HG03039 (cell line): ENCODE measurements at regions not wholly inside any gene's neighbourhood (a gene's known extent, or its start where the extent isn't known, plus 50 kb on each side); places are given as distances from the start of the nearest gene placed in this dataset.
"Not testable (repeated sequence)": the region's sequence is repeated elsewhere in the genome, so short reads cannot be mapped to it uniquely, and the experiment has no call there.

Source experiments
- ATAC-seq: cut with Tn5 transposase; IDR thresholded peaks from one replicate; pipeline ENCODE4 v1.9.1; 2021; ENCODE audit warnings: mild to moderate bottlenecking, moderate library complexity; ENCODE audit not compliant: unreplicated experiment

GRCh38 chr16:29222615-29223014 is 183.9 kb downstream of the NPIPB11 start:
- not testable (repeated sequence) for ATAC-seq

- ATAC-seq = not testable (repeated sequence)
These were observed 184.5 kb downstream of the NPIPB11 start for GRCh38 chr16:29222008-29222407.

- not testable (repeated sequence) for ATAC-seq
These were observed 185.1 kb downstream of the NPIPB11 start for GRCh38 chr16:29221281-29221955.

- not testable (repeated sequence) for ATAC-seq
These were observed 185.8 kb downstream of the NPIPB11 start for GRCh38 chr16:29220647-29221191.

- not testable (repeated sequence) for ATAC-seq
These were observed 186.4 kb downstream of the NPIPB11 start for GRCh38 chr16:29219966-29220646.

GRCh38 chr16:29219562-29219961 is 186.9 kb downstream of the NPIPB11 start:
- ATAC-seq = not testable (repeated sequence)

GRCh38 chr16:29218649-29219048 is 187.9 kb downstream of the NPIPB11 start:
- not testable (repeated sequence) for ATAC-seq

GRCh38 chr16:29218171-29218570 is 188.3 kb downstream of the NPIPB11 start:
- ATAC-seq = not testable (repeated sequence)

- not testable (repeated sequence) for ATAC-seq
These were observed 188.8 kb downstream of the NPIPB11 start for GRCh38 chr16:29217752-29218126.

GRCh38 chr16:29217104-29217751 is 189.3 kb downstream of the NPIPB11 start:
- not testable (repeated sequence) for ATAC-seq

GRCh38 chr16:29213770-29214169 is 192.7 kb downstream of the NPIPB11 start:
- ATAC-seq = not testable (repeated sequence)

GRCh38 chr16:29213251-29213650 is 193.3 kb downstream of the NPIPB11 start:
- ATAC-seq = not testable (repeated sequence)

- not testable (repeated sequence) for ATAC-seq
These were observed 194.2 kb downstream of the NPIPB11 start for GRCh38 chr16:29212084-29213027.

GRCh38 chr16:29211456-29211855 is 195.1 kb downstream of the NPIPB11 start:
- not testable (repeated sequence) for ATAC-seq

- not testable (repeated sequence) for ATAC-seq
These were observed 196.0 kb downstream of the NPIPB11 start for GRCh38 chr16:29210299-29211150.

GRCh38 chr16:29206120-29206519 is 200.4 kb downstream of the NPIPB11 start:
- ATAC-seq = not testable (repeated sequence)

GRCh38 chr16:29205151-29205550 is 201.4 kb downstream of the NPIPB11 start:
- ATAC-seq = not testable (repeated sequence)

GRCh38 chr16:29204806-29205135 is 201.7 kb downstream of the NPIPB11 start:
- ATAC-seq = no peak
